Umbilical cord (tissue), 1 donor: ENCODE measurements at regions not wholly inside any gene's neighbourhood (a gene's known extent, or its start where the extent isn't known, plus 50 kb on each side); places are given as distances from the start of the nearest gene placed in this dataset.

Experiments
- DNase-seq: peaks from one replicate; pipeline ENCODE4 v3.0.0-alpha.2; 2015; ENCODE audit warnings: low spot score

GRCh38 chr2:156164091-156164720 is 168.3 kb downstream of the NR4A2 start:
- DNase-seq: no peak

GRCh38 chr2:156158808-156159207 is 173.7 kb downstream of the NR4A2 start:
- DNase-seq: no peak

- peak; percentile 12 for DNase-seq
Measured at GRCh38 chr2:156157670-156158069, 174.9 kb downstream of the NR4A2 start.

GRCh38 chr2:156156580-156156979 is 175.9 kb downstream of the NR4A2 start:
- no peak for DNase-seq

- DNase-seq: no peak
Measured at GRCh38 chr2:156155319-156155718, 177.2 kb downstream of the NR4A2 start.

- no peak for DNase-seq
Measured at GRCh38 chr2:156151351-156151750, 181.2 kb downstream of the NR4A2 start.

- peak; percentile 22 for DNase-seq
Measured at GRCh38 chr2:156147594-156148330, 184.8 kb downstream of the NR4A2 start.

- no peak for DNase-seq
Measured at GRCh38 chr2:156145976-156146375, 186.5 kb downstream of the NR4A2 start.

GRCh38 chr2:156145469-156145868 is 187.1 kb downstream of the NR4A2 start:
- DNase-seq: no peak

- DNase-seq: no peak
Measured at GRCh38 chr2:156136566-156136965, 196.0 kb downstream of the NR4A2 start.

- DNase-seq: no peak
Measured at GRCh38 chr2:156134887-156135286, 197.6 kb downstream of the NR4A2 start.

- no peak for DNase-seq
Measured at GRCh38 chr2:156132941-156133340, 199.6 kb downstream of the NR4A2 start.

GRCh38 chr2:156132130-156132529 is 200.4 kb downstream of the NR4A2 start:
- no peak for DNase-seq

GRCh38 chr2:156129227-156129626 is 203.3 kb downstream of the NR4A2 start:
- DNase-seq: no peak

- DNase-seq: no peak
Measured at GRCh38 chr2:156125018-156125417, 207.5 kb downstream of the NR4A2 start.

- no peak for DNase-seq
Measured at GRCh38 chr2:156124458-156124857, 208.1 kb downstream of the NR4A2 start.

- DNase-seq: no peak
Measured at GRCh38 chr2:156118753-156119416, 213.6 kb downstream of the NR4A2 start.

- DNase-seq: peak; percentile 3
Measured at GRCh38 chr2:156116113-156116512, 216.4 kb downstream of the NR4A2 start.

GRCh38 chr2:156115338-156115737 is 217.2 kb downstream of the NR4A2 start:
- no peak for DNase-seq

GRCh38 chr2:156112323-156112722 is 220.2 kb downstream of the NR4A2 start:
- no peak for DNase-seq

GRCh38 chr2:156110890-156111289 is 221.6 kb downstream of the NR4A2 start:
- DNase-seq: peak; percentile 5

- no peak for DNase-seq
Measured at GRCh38 chr2:156099382-156099781, 233.1 kb downstream of the NR4A2 start.

GRCh38 chr2:156098506-156098905 is 234.0 kb downstream of the NR4A2 start:
- DNase-seq: no peak
